Skeletal muscle cell (primary cell): ENCODE measurements at regions not wholly inside any gene's neighbourhood (a gene's known extent, or its start where the extent isn't known, plus 50 kb on each side); places are given as distances from the start of the nearest gene placed in this dataset.
"Not testable (repeated sequence)": the region's sequence is repeated elsewhere in the genome, so short reads cannot be mapped to it uniquely, and the experiment has no call there.

Experiments
- DNase-seq: peaks from one replicate; pipeline ENCODE4 v3.0.0-alpha.2; 2010; ENCODE audit warnings: low read depth
- H3K4me3 ChIP-seq: 2 replicates; pipeline ENCODE4 v1.5.1; 2011; ENCODE audit warnings: low read depth, mild to moderate bottlenecking, control low read depth, low read length, moderate library complexity

GRCh38 chr7:4319280-4319679 lies 362.8 kb upstream of the FOXK1 start:
- no peak for DNase-seq
- H3K4me3 ChIP-seq, result no peak overlapping the region

- no peak for DNase-seq
- no peak overlapping the region for H3K4me3 ChIP-seq
These were observed 356.4 kb upstream of the FOXK1 start for GRCh38 chr7:4325732-4326131.

- H3K4me3 ChIP-seq, result no peak overlapping the region
- DNase-seq, result no peak
These were observed 350.4 kb upstream of the FOXK1 start for GRCh38 chr7:4331711-4332110.

- H3K4me3 ChIP-seq, result no peak overlapping the region
- no peak for DNase-seq
These were observed 343.5 kb upstream of the FOXK1 start for GRCh38 chr7:4338556-4338955.

- H3K4me3 ChIP-seq, result no peak overlapping the region
- no peak for DNase-seq
These were observed 338.5 kb upstream of the FOXK1 start for GRCh38 chr7:4343272-4344247.

GRCh38 chr7:4345004-4345403 lies 337.1 kb upstream of the FOXK1 start:
- DNase-seq, result no peak
- H3K4me3 ChIP-seq, result no peak overlapping the region

- no peak for DNase-seq
- H3K4me3 ChIP-seq, result no peak overlapping the region
These were observed 330.0 kb upstream of the FOXK1 start for GRCh38 chr7:4352069-4352468.

- no peak overlapping the region for H3K4me3 ChIP-seq
- DNase-seq, result no peak
These were observed 320.3 kb upstream of the FOXK1 start for GRCh38 chr7:4361774-4362173.

GRCh38 chr7:4383584-4383983 lies 298.5 kb upstream of the FOXK1 start:
- no peak for DNase-seq
- H3K4me3 ChIP-seq, result no peak overlapping the region

GRCh38 chr7:4386190-4386589 lies 295.9 kb upstream of the FOXK1 start:
- H3K4me3 ChIP-seq, result no peak overlapping the region
- no peak for DNase-seq

- not testable (repeated sequence) for H3K4me3 ChIP-seq, DNase-seq
These were observed 291.0 kb upstream of the FOXK1 start for GRCh38 chr7:4391103-4391502.

GRCh38 chr7:4394736-4395135 lies 287.4 kb upstream of the FOXK1 start:
- DNase-seq, result no peak
- H3K4me3 ChIP-seq, result no peak overlapping the region

GRCh38 chr7:4399121-4399520 lies 283.0 kb upstream of the FOXK1 start:
- no peak for DNase-seq
- H3K4me3 ChIP-seq, result no peak overlapping the region

- no peak for DNase-seq
- no peak overlapping the region for H3K4me3 ChIP-seq
These were observed 282.5 kb upstream of the FOXK1 start for GRCh38 chr7:4399596-4399995.

- no peak for DNase-seq
- H3K4me3 ChIP-seq, result no peak overlapping the region
These were observed 275.6 kb upstream of the FOXK1 start for GRCh38 chr7:4406288-4407058.

- no peak for DNase-seq
These were observed 272.1 kb upstream of the FOXK1 start for GRCh38 chr7:4409946-4410345.

GRCh38 chr7:4416396-4417056 lies 265.6 kb upstream of the FOXK1 start:
- no peak for DNase-seq
- no peak overlapping the region for H3K4me3 ChIP-seq

More at GRCh38 chr7:4409946-4410345, 272.1 kb upstream of the FOXK1 start:
- no peak overlapping the region for H3K4me3 ChIP-seq

- DNase-seq, result no peak
- no peak overlapping the region for H3K4me3 ChIP-seq
These were observed 253.6 kb upstream of the FOXK1 start for GRCh38 chr7:4428526-4428925.

- H3K4me3 ChIP-seq, result no peak overlapping the region
- DNase-seq, result no peak
These were observed 251.9 kb upstream of the FOXK1 start for GRCh38 chr7:4430227-4430626.

- no peak overlapping the region for H3K4me3 ChIP-seq
- no peak for DNase-seq
These were observed 247.8 kb upstream of the FOXK1 start for GRCh38 chr7:4434306-4434705.
